B cell (primary cell): ENCODE measurements at regions not wholly inside any gene's neighbourhood (a gene's known extent, or its start where the extent isn't known, plus 50 kb on each side); places are given as distances from the start of the nearest gene placed in this dataset.

ENCODE experiments used
- ATAC-seq: fragments of 200-7000 bp; cut with Tn5 transposase; one replicate; pipeline ENCODE4 v1.10.0; 2021; ENCODE audit warnings: low read depth, mild to moderate bottlenecking, moderate number of reproducible peaks, moderate library complexity
- CTCF ChIA-PET: fragments of 350-600 bp; sonication (Branson Sonifier 250); formaldehyde crosslinking; loops from one replicate; lab custom pipeline; 2021; ENCODE audit warnings: antibody characterized with exemption, inconsistent platforms; lab: Charles Lee
- POLR2A ChIA-PET: fragments of 350-600 bp; sonication (Branson Sonifier 250); formaldehyde crosslinking; loops from one replicate; lab custom pipeline; 2021; ENCODE audit warnings: antibody characterized with exemption; lab: Charles Lee
- DNase-seq: peaks from one replicate; pipeline ENCODE4 v3.0.0; 2013
- H2AFZ ChIP-seq: 2 replicates; pipeline ENCODE4 v1.6.1; 2012; ENCODE audit warnings: mild to moderate bottlenecking, low read depth, low read length; ENCODE audit not compliant: insufficient read depth, poor library complexity, severe bottlenecking
- H3K27ac ChIP-seq, 2 donors: 1 replicate in 1 of 2; 2 replicates in 1 of 2; pipeline ENCODE4 v1.5.1; 2012 to 2013; ENCODE audit warnings: low read length in 2 of 2, mild to moderate bottlenecking in 2 of 2, moderate library complexity in 1 of 2
- H3K27me3 ChIP-seq, 4 experiments: fragments of 200-600 bp in 1 of 4; sonication (generic) in 1 of 4; replicated peaks in 1 of 4; 1 replicate in 2 of 4; 2 replicates in 2 of 4; pipeline versions ENCODE4 v1.6.1 to v1.7.0; 2013 to 2016; ENCODE audit warnings: low read length in 3 of 4, mild to moderate bottlenecking in 2 of 4, mixed read lengths in 1 of 4, moderate library complexity in 1 of 4; ENCODE audit not compliant: insufficient read depth in 4 of 4, control insufficient read depth in 3 of 4; ENCODE audit errors: control extremely low read depth in 1 of 4
- H3K36me3 ChIP-seq, 2 experiments: replicated peaks in 1 of 2; 1 replicate in 1 of 2; 2 replicates in 1 of 2; pipeline versions ENCODE4 v1.6.1 to v1.7.1; 2013; ENCODE audit warnings: low read length in 1 of 2; ENCODE audit not compliant: insufficient read depth in 2 of 2, control insufficient read depth in 1 of 2; ENCODE audit errors: control extremely low read depth in 1 of 2, extremely low read depth in 1 of 2
- H3K4me1 ChIP-seq, 2 donors: fragments of 200-600 bp in 1 of 2; sonication (generic) in 1 of 2; 1 replicate in 1 of 2; 2 replicates in 1 of 2; pipeline versions ENCODE4 v1.5.1 to v1.6.1; 2013 to 2017; ENCODE audit warnings: low read length in 2 of 2; ENCODE audit not compliant: control insufficient read depth in 2 of 2, insufficient read depth in 2 of 2
- H3K4me2 ChIP-seq: replicated peaks from 2 replicates; pipeline ENCODE3; 2012; ENCODE audit warnings: mild to moderate bottlenecking, low read depth, low read length; ENCODE audit not compliant: poor library complexity, severe bottlenecking
- H3K4me3 ChIP-seq, 5 experiments: fragments of 200-600 bp in 1 of 5; sonication (generic) in 1 of 5; 1 replicate in 3 of 5; 2 replicates in 2 of 5; pipeline versions ENCODE4 v1.5.1 to v1.7.0; 2011 to 2016; ENCODE audit warnings: low read length in 4 of 5, mild to moderate bottlenecking in 4 of 5, low read depth in 2 of 5, control low read depth in 1 of 5, moderate library complexity in 1 of 5; ENCODE audit not compliant: insufficient read depth in 1 of 5; ENCODE audit errors: control extremely low read depth in 1 of 5, extremely low read depth in 1 of 5
- H3K79me2 ChIP-seq: fragments of 200-600 bp; sonication (generic); one replicate; pipeline ENCODE4 v1.6.0; 2016; ENCODE audit warnings: low read length; ENCODE audit not compliant: control insufficient read depth, insufficient read depth
- H3K9ac ChIP-seq: fragments of 200-600 bp; sonication (generic); 2 replicates; pipeline ENCODE4 v1.6.1; 2017; ENCODE audit warnings: mild to moderate bottlenecking, low read length, moderate library complexity
- H3K9me3 ChIP-seq, 3 donors: one replicate each; pipeline versions ENCODE4 v1.6.1 to v1.7.1; 2013; ENCODE audit warnings: low read length in 2 of 3; ENCODE audit not compliant: control insufficient read depth in 2 of 3, insufficient read depth in 1 of 3; ENCODE audit errors: control extremely low read depth in 1 of 3
- H4K20me1 ChIP-seq: 2 replicates; pipeline ENCODE4 v1.6.0; 2012; ENCODE audit warnings: mild to moderate bottlenecking, low read length; ENCODE audit not compliant: insufficient read depth, control insufficient read depth, poor library complexity, severe bottlenecking
- H3K27ac Mint-ChIP-seq: one replicate; pipeline ENCODE4 v1.8.0; 2021; ENCODE audit warnings: mixed read lengths
- H3K27me3 Mint-ChIP-seq: one replicate; pipeline ENCODE4 v1.8.0; 2021; ENCODE audit warnings: mixed read lengths
- H3K4me1 Mint-ChIP-seq: one replicate; pipeline ENCODE4 v1.8.0; 2021; ENCODE audit warnings: mixed read lengths
- H3K4me3 Mint-ChIP-seq: one replicate; pipeline ENCODE4 v1.8.0; 2021; ENCODE audit warnings: mixed read lengths
- H3K9me3 Mint-ChIP-seq: one replicate; pipeline ENCODE4 v1.8.0; 2022; ENCODE audit warnings: mixed read lengths; ENCODE audit not compliant: insufficient read depth
- EZH2 ChIP-seq: IDR thresholded peaks from 2 replicates; pipeline ENCODE4 v1.6.1; 2012; ENCODE audit warnings: borderline replicate concordance, low read depth, mild to moderate bottlenecking, moderate library complexity, low read length; ENCODE audit not compliant: insufficient read depth, poor library complexity, severe bottlenecking
- WGBS: methylation state at CpG from one replicate; pipeline ENCODE4 v1.1.5; 2013; ENCODE audit warnings: missing lambda C conversion rate; ENCODE audit not compliant: insufficient coverage; 5-methylcytosine and 5-hydroxymethylcytosine counted together
- intact Hi-C: fragments of 100-400 bp; cut with micrococcal nuclease; formaldehyde crosslinking; loops from one replicate; pipeline ENCODE4 v1.10.0; 2022
- TF ChIP-seq, protein P1 (sequence below): fragments of 200-600 bp; IDR thresholded peaks from one replicate; pipeline ENCODE4 v1.8.0; 2022; ENCODE audit warnings: antibody characterized with exemption, mild to moderate bottlenecking

DNA sequence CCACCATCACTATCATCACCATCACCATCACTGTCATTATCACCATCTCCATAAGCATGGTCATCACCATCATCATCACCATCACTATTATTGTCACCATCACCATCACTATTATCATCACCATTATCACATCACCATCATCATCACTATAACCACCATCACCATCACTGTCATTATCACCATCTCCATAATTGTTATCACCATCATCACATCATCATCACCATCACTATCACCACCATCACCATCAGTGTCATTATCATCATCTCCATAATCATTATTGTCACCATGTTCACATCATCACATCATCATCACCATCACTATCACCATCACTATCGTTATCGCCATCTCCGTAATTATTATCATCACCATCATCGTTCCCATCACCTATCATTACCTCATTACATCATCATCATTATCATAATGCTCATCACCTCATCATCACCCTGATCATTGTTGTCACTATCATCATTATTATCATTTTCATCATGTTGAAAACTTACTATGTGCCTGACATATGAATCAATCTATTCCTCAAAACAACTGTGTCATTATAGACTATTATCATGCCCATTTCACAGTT lies 280.3 kb upstream of the HS6ST1 start:
- Histone ChIP-seq H3K27ac (no peak overlapping the region), H3K4me3 (no peak overlapping the region), H3K36me3 (no peaks in the 10 kb centered on the region), H3K27me3 (no peaks in the 10 kb centered on the region), H3K4me1 (no peaks in the 10 kb centered on the region), H3K9me3 (no peaks in the 10 kb centered on the region), H3K9ac (no peak overlapping the region), H4K20me1 (no peaks in the 10 kb centered on the region), H3K4me2 (no peak overlapping the region), H2AFZ (no peak overlapping the region), H3K79me2 (no peaks in the 10 kb centered on the region)
- H3K4me1 Mint-ChIP-seq, result no peaks in the 10 kb centered on the region
- DNase-seq (no peak), ATAC-seq (no peak)
- WGBS, result 96% methylated on average over 4 of the region's 4 CpGs
- no peak for TF ChIP-seq EZH2
- POLR2A ChIA-PET, result no interaction called here
- H3K4me3 Mint-ChIP-seq, result no peak overlapping the region
- intact Hi-C loops, result no loop called here
- CTCF ChIA-PET, result no interaction called here
- no peaks in the 10 kb centered on the region for H3K27me3 Mint-ChIP-seq
- no peak overlapping the region for H3K27ac Mint-ChIP-seq
- H3K9me3 Mint-ChIP-seq, result no peaks in the 10 kb centered on the region

DNA sequence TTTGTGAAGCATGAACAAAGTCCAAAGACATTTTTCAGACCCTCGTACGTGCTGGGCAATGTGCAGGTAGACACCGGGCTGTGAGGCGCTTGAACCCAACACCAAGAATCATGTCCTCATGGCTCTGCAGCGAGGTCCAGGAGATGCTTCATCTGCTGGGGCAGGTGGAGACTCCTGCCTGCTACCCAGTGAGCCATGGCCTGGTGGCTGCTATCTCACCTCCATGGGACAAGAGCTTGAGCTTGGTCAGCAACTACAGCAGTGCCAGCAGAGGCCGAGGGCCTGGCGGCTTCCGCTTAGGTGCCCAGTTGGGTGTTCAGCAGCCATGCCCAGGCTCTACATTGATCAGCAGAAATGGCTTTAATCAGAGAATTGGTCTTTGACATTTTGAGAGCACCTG lies 281.0 kb upstream of the HS6ST1 start:
- Histone ChIP-seq H3K9me3 (no peaks in the 10 kb centered on the region), H3K4me3 (no peak overlapping the region), H3K4me2 (no peak overlapping the region), H3K9ac (no peak overlapping the region), H3K36me3 (no peaks in the 10 kb centered on the region), H3K79me2 (no peaks in the 10 kb centered on the region), H4K20me1 (no peaks in the 10 kb centered on the region), H3K4me1 (no peaks in the 10 kb centered on the region), H2AFZ (no peak overlapping the region), H3K27ac (no peak overlapping the region), H3K27me3 (no peaks in the 10 kb centered on the region)
- Mint-ChIP-seq H3K27ac (no peak overlapping the region), H3K27me3 (no peaks in the 10 kb centered on the region), H3K9me3 (no peaks in the 10 kb centered on the region), H3K4me3 (no peak overlapping the region), H3K4me1 (no peaks in the 10 kb centered on the region)
- ATAC-seq, result no peak
- ChIA-PET CTCF (no interaction called here), POLR2A (no interaction called here)
- DNase-seq, result no peak
- WGBS, result 93% methylated on average over 8 of the region's 8 CpGs
- intact Hi-C loops, result no loop called here
- no peak for TF ChIP-seq EZH2
- TF ChIP-seq, protein P1, sequence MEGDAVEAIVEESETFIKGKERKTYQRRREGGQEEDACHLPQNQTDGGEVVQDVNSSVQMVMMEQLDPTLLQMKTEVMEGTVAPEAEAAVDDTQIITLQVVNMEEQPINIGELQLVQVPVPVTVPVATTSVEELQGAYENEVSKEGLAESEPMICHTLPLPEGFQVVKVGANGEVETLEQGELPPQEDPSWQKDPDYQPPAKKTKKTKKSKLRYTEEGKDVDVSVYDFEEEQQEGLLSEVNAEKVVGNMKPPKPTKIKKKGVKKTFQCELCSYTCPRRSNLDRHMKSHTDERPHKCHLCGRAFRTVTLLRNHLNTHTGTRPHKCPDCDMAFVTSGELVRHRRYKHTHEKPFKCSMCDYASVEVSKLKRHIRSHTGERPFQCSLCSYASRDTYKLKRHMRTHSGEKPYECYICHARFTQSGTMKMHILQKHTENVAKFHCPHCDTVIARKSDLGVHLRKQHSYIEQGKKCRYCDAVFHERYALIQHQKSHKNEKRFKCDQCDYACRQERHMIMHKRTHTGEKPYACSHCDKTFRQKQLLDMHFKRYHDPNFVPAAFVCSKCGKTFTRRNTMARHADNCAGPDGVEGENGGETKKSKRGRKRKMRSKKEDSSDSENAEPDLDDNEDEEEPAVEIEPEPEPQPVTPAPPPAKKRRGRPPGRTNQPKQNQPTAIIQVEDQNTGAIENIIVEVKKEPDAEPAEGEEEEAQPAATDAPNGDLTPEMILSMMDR, result no peak
